ENCODE measurements at regions not wholly inside any gene's neighbourhood (a gene's known extent, or its start where the extent isn't known, plus 50 kb on each side); places are given as distances from the start of the nearest gene placed in this dataset.

DNA sequence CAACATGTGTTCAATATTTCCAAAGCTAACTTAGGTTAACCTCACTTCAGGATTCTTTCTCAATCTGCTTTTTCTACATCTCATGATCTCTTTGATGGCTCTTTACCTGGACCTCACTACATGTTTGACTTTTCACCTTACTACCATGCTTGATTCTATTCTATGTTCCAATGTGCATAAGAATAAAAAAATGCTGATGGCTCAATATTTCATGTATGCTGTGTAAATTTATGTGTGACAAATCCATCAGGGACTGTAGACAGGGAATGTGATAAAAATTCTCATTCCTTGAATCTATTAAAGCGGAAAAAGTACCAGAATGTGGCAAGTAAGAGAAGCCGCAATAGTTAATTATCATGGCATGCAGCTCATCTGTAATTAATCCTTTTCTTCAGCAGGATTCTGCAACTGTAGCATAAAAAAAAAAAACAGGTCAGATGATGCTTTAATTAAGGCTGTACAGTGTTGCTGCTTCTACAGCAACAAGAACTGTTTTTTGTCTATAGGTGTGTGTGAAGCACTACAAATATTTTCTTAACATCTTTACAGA, 276.9 kb upstream of the PRKD1 start:
- no peaks in the 10 kb centered on the region for H3K9me3 Mint-ChIP-seq
- H3K27me3 Mint-ChIP-seq (ENCODE audit: low read depth), result no peaks in the 10 kb centered on the region
- no peaks in the 10 kb centered on the region for H3K36me3 Mint-ChIP-seq (ENCODE audit: low read depth)
- H3K4me3 Mint-ChIP-seq, result no peak overlapping the region
- H3K4me1 Mint-ChIP-seq, result no peaks in the 10 kb centered on the region
- no peak for DNase-seq (ENCODE audit: low read depth, low spot score)
- no peak overlapping the region for H3K27ac Mint-ChIP-seq (ENCODE audit: unreplicated experiment)
- TF ChIP-seq, protein P1, sequence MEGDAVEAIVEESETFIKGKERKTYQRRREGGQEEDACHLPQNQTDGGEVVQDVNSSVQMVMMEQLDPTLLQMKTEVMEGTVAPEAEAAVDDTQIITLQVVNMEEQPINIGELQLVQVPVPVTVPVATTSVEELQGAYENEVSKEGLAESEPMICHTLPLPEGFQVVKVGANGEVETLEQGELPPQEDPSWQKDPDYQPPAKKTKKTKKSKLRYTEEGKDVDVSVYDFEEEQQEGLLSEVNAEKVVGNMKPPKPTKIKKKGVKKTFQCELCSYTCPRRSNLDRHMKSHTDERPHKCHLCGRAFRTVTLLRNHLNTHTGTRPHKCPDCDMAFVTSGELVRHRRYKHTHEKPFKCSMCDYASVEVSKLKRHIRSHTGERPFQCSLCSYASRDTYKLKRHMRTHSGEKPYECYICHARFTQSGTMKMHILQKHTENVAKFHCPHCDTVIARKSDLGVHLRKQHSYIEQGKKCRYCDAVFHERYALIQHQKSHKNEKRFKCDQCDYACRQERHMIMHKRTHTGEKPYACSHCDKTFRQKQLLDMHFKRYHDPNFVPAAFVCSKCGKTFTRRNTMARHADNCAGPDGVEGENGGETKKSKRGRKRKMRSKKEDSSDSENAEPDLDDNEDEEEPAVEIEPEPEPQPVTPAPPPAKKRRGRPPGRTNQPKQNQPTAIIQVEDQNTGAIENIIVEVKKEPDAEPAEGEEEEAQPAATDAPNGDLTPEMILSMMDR (conservative IDR thresholded peaks at IDR 0.05), result no peak

DNA sequence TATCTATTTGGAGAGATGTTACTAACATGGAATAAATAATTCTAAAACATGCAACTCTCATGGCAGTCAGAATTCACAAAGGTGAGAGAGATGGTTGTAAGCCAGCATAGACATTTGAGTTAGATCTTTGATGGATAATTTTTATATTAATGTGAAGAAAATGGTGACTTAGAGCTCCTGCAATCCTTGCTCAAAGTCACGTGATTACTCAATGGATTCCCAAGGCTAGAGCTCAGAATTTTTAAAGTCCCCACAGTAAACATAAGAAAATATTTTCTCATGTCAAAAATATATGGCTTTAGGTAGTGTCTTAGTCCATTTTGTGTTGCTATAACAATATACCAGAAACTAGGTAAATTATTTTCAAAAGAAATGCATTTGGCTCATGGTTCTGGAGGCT, 281.5 kb upstream of the PRKD1 start:
- Mint-ChIP-seq H3K9me3 (no peaks in the 10 kb centered on the region), H3K36me3 (ENCODE audit: low read depth) (no peaks in the 10 kb centered on the region), H3K27ac (ENCODE audit: unreplicated experiment) (no peak overlapping the region), H3K4me3 (no peak overlapping the region), H3K27me3 (ENCODE audit: low read depth) (no peaks in the 10 kb centered on the region), H3K4me1 (no peaks in the 10 kb centered on the region)
- TF ChIP-seq, protein P1 (conservative IDR thresholded peaks at IDR 0.05), result no peak
- no peak for DNase-seq (ENCODE audit: low read depth, low spot score)

DNA sequence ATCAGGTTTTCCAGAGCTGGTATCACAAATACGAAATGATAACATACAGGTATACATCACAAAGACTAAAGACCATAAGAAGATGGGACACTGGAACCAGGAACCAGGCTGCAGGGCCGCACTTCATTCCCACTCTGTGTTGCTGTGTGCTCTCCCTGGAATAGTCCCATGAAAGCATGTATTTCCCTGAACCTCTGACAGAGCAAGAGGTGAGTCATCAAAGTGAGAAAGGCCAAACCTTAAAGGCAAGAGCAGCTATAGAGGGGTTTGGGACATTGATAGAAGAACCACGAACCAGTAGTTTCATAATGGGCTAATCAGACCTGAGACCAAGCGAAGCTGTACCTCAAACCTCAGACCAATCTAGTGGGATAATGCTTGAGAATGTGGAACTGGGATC, 283.0 kb upstream of the PRKD1 start:
- DNase-seq (ENCODE audit: low read depth, low spot score), result no peak
- Mint-ChIP-seq H3K4me3 (no peak overlapping the region), H3K36me3 (ENCODE audit: low read depth) (no peaks in the 10 kb centered on the region), H3K4me1 (no peaks in the 10 kb centered on the region), H3K27ac (ENCODE audit: unreplicated experiment) (no peak overlapping the region), H3K27me3 (ENCODE audit: low read depth) (no peaks in the 10 kb centered on the region), H3K9me3 (no peaks in the 10 kb centered on the region)
- TF ChIP-seq, protein P1 (conservative IDR thresholded peaks at IDR 0.05), result no peak

DNA sequence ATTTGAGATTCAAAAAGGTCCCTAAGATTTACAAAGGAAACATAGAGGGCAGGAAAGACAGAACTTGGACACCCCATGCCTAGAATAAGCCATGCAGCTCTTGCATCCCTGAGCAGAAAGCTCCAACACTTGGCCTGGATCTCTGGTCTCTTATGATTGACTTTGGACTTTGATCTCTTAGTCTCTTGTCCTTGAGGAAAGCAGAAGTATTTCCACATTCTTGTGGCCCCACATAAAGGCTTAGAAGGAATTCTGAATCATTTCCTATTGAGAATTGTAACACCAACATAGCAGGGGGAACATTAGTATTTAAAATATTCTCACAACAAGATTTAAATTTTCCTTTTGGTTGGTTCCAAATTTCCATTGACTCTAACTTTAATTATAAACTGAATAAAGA, 283.7 kb upstream of the PRKD1 start:
- DNase-seq (ENCODE audit: low read depth, low spot score), result no peak
- Mint-ChIP-seq H3K4me1 (no peaks in the 10 kb centered on the region), H3K4me3 (no peak overlapping the region), H3K27me3 (ENCODE audit: low read depth) (no peaks in the 10 kb centered on the region), H3K27ac (ENCODE audit: unreplicated experiment) (no peak overlapping the region), H3K9me3 (no peaks in the 10 kb centered on the region), H3K36me3 (ENCODE audit: low read depth) (no peaks in the 10 kb centered on the region)
- TF ChIP-seq, protein P1 (conservative IDR thresholded peaks at IDR 0.05), result no peak

DNA sequence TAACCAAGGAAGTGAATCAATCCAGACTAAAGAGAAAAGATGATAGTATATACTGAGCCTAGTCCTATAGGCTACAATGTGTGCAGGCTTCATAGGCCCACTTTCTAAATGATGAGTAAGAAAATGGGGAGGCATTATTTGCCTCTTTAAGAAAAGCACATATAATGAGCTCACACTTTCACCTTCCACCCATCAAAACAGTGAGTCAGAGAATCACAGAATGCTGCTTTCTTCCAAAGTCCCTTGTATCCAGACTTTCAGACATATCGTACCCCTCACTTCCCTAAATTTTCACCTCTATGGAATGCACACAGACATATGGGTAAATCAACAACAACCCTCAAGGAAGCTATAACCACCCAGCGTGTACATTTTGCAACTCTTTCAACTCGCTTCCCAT, 286.4 kb upstream of the PRKD1 start:
- Mint-ChIP-seq H3K27me3 (ENCODE audit: low read depth) (no peaks in the 10 kb centered on the region), H3K27ac (ENCODE audit: unreplicated experiment) (no peak overlapping the region), H3K4me1 (no peaks in the 10 kb centered on the region), H3K36me3 (ENCODE audit: low read depth) (no peaks in the 10 kb centered on the region), H3K4me3 (no peak overlapping the region), H3K9me3 (no peaks in the 10 kb centered on the region)
- DNase-seq (ENCODE audit: low read depth, low spot score), result no peak
- TF ChIP-seq, protein P1 (conservative IDR thresholded peaks at IDR 0.05), result no peak
